Right cardiac atrium (tissue), 5 donors: ENCODE measurements at regions not wholly inside any gene's neighbourhood (a gene's known extent, or its start where the extent isn't known, plus 50 kb on each side); places are given as distances from the start of the nearest gene placed in this dataset.
"Not testable (repeated sequence)": the region's sequence is repeated elsewhere in the genome, so short reads cannot be mapped to it uniquely, and the experiment has no call there.

Experiments
- ATAC-seq, 2 donors: fragments of 200-7000 bp; cut with Tn5 transposase; one replicate each; pipeline versions ENCODE4 v1.8.0 to v1.9.1; 2020; ENCODE audit warnings: moderate library complexity in 2 of 2, mild to moderate bottlenecking in 1 of 2
- DNase-seq, 3 donors: peaks; one replicate each; pipeline ENCODE4 v3.0.0-alpha.2; 2020
- H3K27ac ChIP-seq: one replicate; pipeline ENCODE4 v1.5.1; 2013; ENCODE audit warnings: mild to moderate bottlenecking, low read length, control low read depth, moderate library complexity
- H3K27me3 ChIP-seq: one replicate; pipeline ENCODE4 v1.6.1; 2013; ENCODE audit not compliant: control insufficient read depth, insufficient read depth
- H3K4me1 ChIP-seq: one replicate; pipeline ENCODE4 v1.6.1; 2013; ENCODE audit warnings: low read length; ENCODE audit not compliant: control insufficient read depth, insufficient read depth
- H3K4me3 ChIP-seq: one replicate; pipeline ENCODE4 v1.5.1; 2013; ENCODE audit warnings: low read length, control low read depth
- H3K9me3 ChIP-seq: one replicate; pipeline ENCODE4 v1.6.1; 2013; ENCODE audit warnings: low read length; ENCODE audit not compliant: control insufficient read depth
- WGBS: extraction: QIAGEN DNeasy Blood & Tissue Kit; methylation state at CpG from one replicate; pipeline ENCODE4 v1.1.7; 2013; 5-methylcytosine and 5-hydroxymethylcytosine counted together
- intact Hi-C, 4 donors: fragments of 100-400 bp; cut with DNase I; formaldehyde crosslinking; loops; one replicate each; pipeline versions ENCODE4 v1.11.0 to v1.14.0; 2022 to 2023
- donor health status: healthy with polysubstance abuse.
- donor health status: DM: no; HTN: yes; CAD: no.
- donor health status: DM: no; HTN: no; CAD: no.
- donor health status: DM: no; HTN: yes; CAD: no; lungs with severe emphysema.
- donor health status: DM: yes; HTN: yes; CAD: no.

DNA sequence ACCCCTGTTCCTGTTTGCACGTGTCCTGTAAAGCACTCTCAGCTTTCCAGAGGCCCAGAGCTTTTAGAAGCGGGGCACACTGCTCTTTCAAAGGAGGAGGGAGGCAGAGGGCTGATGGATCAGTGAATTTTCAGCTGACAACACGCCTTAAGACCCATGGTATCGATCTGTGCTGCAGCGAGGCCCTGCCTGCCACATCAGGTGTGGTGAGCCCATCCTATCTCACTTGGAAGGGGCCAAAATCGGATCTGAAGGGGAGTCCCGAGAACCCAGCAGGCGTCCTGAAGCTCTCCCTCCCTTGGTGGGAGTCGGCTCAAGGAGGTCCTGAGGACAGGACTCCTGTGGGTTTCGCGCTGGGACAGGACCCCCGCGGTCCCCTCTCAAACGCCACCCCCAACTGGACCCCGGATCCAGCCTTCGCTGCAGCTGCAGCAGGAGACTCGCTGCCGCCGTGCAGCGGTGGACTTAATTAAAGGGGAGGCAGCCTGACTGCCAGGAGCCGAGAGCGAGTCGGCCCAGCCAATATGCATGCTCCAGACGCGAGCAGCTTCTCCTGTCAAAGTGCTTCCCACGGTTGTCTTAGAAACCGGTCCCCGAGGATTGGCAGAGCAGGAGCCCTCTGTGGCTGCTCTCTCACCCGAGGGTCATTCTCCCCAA is 580.0 kb upstream of the ZNF337 start:
- DNase-seq (peak in 1 of 3 donors; percentile 32), ATAC-seq (no peak)
- no peaks in the 10 kb centered on the region for H3K27me3 ChIP-seq
- intact Hi-C loops = no loop called here
- H3K4me1 ChIP-seq = no peaks in the 10 kb centered on the region
- WGBS = 21% methylated on average over 29 of the region's 29 CpGs
- H3K27ac ChIP-seq = no peak overlapping the region
- H3K4me3 ChIP-seq = no peak overlapping the region
- H3K9me3 ChIP-seq = no peaks in the 10 kb centered on the region

DNA sequence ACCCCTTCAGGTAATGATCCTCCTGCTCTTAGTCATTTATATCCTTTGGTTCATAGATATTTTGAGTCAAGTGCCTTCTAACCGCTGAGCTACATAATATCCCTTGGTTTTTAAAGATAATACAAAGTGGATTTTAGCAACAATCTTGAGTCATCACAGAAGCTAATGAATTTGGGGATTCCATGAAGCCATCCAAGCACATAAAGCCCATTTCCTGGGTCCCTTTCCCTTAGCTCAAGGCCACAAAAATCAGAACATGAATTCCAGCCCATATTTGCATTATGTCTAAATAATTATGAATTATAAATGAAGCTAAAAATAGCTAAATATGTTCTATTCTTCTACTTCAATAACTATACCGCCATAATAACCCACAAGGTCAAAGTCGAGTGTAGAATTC is 572.1 kb upstream of the ZNF337 start:
- H3K27ac ChIP-seq, DNase-seq, intact Hi-C loops, H3K4me3 ChIP-seq, H3K9me3 ChIP-seq, H3K27me3 ChIP-seq, ATAC-seq, H3K4me1 ChIP-seq: not testable (repeated sequence)
- WGBS = 75% methylated on average over 3 of the region's 3 CpGs

DNA sequence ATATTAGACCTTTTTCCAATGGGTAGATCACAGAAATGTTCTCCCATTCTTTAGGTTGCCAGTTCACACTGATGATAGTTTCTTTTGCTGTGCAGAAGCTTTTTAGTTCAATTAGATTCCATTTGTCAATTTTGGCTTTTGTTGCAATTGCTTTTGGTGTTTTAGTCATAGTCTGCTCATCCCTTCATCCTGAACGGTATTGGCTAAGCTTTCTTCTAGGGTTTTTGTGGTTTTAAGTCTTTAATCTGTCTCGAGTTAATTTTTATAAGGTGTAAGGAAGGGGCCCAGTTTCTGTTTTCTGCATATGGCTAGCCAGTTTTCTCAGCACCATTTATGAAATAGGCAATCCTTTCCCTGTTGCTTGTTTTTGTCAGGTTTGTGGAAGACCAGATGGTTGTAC is 564.3 kb upstream of the ZNF337 start:
- H3K27ac ChIP-seq, H3K9me3 ChIP-seq, ATAC-seq, H3K4me3 ChIP-seq, H3K27me3 ChIP-seq, DNase-seq, intact Hi-C loops, H3K4me1 ChIP-seq: not testable (repeated sequence)
- 57% methylated on average over 2 of the region's 2 CpGs for WGBS

DNA sequence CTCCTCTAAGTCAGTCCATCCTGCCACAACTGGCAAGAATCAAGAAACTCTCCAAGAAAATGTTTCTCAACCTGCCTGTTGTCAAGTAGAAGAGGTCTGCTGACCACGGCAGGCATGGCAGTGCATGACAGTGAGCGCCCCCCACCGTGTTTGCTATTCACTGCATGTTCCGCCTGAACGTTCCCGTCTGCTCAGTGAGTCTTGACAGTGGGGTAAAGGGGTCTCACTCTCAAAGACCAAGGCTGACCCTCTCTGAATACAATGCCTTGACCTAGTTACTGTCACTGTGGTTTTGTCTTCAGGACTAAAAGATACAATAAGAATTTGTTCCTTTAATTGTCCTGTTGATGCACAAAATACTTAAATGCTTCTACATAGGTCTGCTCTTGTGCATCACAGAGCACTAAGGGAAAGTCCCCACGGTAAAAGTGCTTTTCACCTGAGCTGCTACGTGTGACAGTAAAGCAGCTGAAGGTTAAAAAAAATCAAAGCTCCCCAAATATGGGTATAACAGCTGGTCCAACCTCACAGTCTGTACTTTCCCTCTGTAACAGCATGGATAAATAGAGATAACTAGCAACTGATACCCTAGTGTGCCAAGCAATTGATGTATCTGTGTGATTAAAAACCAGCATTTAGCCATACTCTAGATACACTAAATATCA is 555.8 kb upstream of the ZNF337 start:
- H3K27me3 ChIP-seq, ATAC-seq, H3K27ac ChIP-seq, intact Hi-C loops, H3K4me3 ChIP-seq, H3K9me3 ChIP-seq, DNase-seq, H3K4me1 ChIP-seq: not testable (repeated sequence)
- 58% methylated on average over 8 of the region's 8 CpGs for WGBS

DNA sequence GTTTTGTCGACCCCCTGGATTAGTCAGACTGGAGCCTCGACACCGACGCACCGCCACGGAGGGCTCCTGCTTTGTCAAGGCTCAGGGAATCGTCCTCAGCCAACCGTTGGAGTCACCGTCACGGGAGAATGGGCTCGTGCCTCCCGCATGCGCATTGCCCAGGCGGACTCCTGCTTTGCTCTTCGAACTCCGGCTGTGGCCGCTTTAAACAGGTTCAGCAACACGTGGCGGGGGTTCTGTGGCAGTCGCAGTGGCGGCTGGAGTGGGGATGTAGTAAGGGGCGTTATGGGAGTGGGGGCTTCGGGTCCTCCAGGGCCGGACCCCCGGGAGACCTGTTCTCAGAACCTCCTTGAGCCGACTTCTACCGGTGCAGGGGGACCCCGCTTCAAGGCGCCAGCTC is 554.7 kb upstream of the ZNF337 start:
- H3K27me3 ChIP-seq, H3K27ac ChIP-seq, ATAC-seq, intact Hi-C loops, H3K4me1 ChIP-seq, H3K4me3 ChIP-seq, H3K9me3 ChIP-seq: not testable (repeated sequence)
- DNase-seq = peak in 1 of 3 donors; percentile 47
- 89% methylated on average over 29 of the region's 29 CpGs for WGBS

DNA sequence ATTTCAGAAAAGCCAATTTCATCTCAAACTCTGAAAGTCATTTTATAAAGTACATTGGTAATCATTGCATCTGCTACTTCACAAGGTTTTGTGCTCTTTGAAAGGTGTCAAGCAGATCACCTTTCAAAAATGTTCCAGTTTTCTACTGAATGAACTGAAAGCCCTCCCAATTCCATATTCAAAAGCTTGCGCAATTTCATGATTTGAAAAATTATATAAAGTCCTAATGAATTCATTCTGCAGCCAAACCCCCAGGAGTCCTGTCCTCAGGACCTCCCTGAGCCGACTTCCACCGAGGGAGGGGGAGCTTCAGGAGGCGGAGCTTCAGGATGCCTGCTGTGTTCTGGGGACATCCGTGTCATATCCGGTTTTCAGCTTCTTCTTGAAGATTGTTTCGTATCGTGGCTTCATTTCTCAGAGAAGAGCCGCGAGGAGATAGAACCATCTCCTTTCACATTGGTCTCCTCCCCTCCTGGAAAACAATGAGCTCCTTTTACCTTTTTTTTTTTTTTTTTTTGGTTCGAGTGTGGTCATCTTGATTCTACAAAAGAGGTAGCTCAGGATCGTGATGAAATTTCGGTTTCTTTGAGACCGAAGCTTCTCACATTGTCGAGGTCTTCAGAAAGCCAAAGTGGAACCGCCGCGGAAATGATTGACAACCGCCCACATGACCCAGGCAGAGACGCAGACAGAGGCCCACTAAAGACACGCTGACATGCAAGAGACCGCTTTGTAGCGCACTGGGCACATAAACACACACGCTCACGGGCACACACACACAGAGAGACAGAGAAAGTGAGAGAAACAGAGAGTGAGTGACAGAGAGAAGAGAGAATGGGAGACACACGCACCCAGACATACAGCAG is 553.8 kb upstream of the ZNF337 start:
- ATAC-seq, DNase-seq, H3K4me3 ChIP-seq, H3K4me1 ChIP-seq, intact Hi-C loops, H3K9me3 ChIP-seq, H3K27ac ChIP-seq, H3K27me3 ChIP-seq: not testable (repeated sequence)
- WGBS = 89% methylated on average over 26 of the region's 26 CpGs

DNA sequence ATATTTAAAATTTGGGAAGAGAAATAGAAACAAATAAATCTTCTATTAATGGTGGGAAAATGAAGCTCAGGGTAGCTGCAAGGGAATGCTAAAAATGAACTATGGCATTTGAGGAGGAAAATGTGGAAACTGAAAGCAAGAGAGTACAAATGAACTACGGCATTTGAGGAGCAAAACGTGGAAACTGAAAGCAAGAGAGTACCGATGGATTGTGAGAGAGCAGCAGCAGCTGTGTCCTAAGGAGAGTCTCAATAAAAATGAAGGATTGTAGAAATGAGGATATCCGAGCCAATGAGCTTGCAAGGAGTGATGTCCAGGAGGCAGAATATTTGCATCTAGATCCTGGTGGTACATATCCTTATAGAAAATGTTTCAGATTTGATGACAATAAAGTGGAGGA is 547.1 kb upstream of the ZNF337 start:
- Histone ChIP-seq H3K9me3 (no peaks in the 10 kb centered on the region), H3K27ac (no peak overlapping the region), H3K27me3 (no peaks in the 10 kb centered on the region), H3K4me1 (no peaks in the 10 kb centered on the region), H3K4me3 (no peak overlapping the region)
- 74% methylated on average over 4 of the region's 4 CpGs for WGBS
- no peak for ATAC-seq
- no peak for DNase-seq
- intact Hi-C loops = no loop called here

DNA sequence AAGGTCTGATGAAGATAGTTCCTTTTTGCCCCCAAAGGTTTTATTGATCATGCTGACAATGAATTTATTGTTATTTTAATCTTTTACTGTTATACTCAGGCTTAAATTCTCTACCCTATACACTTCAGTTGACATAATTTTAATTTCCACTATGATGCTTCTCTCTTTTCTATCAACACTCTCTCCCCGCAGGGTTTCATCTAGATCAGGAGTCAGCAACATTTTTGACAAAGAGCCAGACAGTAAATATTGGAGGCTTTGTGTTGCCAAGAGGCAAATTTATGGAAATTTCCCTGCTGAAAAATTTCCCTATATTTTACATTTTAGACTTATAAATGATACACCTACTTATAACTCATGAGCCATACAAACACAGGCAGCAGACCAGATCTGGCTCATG is 524.0 kb upstream of the ZNF337 start:
- H3K27ac ChIP-seq, H3K27me3 ChIP-seq, H3K4me1 ChIP-seq, DNase-seq, ATAC-seq, H3K9me3 ChIP-seq, H3K4me3 ChIP-seq, intact Hi-C loops: not testable (repeated sequence)
- WGBS = 55% methylated on average over 1 of the region's 1 CpG

DNA sequence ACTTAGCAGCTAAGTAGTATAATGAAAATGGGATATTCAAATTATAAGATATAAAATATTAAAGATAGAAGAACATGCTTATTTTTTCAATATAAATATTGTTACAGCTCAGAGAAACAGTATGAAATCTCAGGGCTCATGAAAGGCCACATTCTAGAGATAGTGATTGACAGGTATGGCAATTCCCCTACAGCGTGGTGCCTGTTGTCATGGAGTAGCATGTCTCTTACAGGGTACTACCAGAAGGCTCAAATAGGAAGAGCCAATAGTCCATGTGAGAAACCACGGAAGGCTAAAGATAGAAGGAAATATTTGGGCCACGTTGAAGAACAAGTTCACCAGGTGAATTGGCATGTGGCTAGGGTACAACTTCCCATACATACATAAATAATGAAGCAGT is 522.9 kb upstream of the ZNF337 start:
- H3K4me1 ChIP-seq, ATAC-seq, intact Hi-C loops, H3K27me3 ChIP-seq, H3K4me3 ChIP-seq, H3K9me3 ChIP-seq, H3K27ac ChIP-seq: not testable (repeated sequence)
- peak in 1 of 3 donors; percentile 21 for DNase-seq
- WGBS = 66% methylated on average over 3 of the region's 3 CpGs

DNA sequence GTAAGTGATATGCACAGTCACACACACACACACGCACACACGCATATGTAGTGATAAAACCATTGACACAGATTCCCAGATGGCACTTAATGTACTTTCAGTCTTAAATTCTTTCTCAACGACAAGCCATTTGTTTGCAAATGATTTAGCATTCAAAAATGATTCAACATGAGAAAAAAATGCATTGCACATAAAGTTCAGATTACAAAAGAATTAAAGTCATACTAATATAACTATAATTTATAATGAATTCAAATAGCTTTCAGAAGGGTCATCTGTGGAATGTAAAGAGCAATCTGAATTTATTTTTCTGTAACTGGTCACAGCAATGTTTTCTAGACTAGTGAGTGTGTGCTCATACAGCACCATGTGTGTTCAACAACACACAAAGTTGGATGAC is 521.6 kb upstream of the ZNF337 start:
- no peak for ATAC-seq
- H3K9me3 ChIP-seq = no peaks in the 10 kb centered on the region
- DNase-seq = no peak
- H3K4me3 ChIP-seq = no peak overlapping the region
- WGBS = 60% methylated on average over 3 of the region's 3 CpGs
- H3K27ac ChIP-seq = no peak overlapping the region
- no peaks in the 10 kb centered on the region for H3K27me3 ChIP-seq
- H3K4me1 ChIP-seq = no peaks in the 10 kb centered on the region
- intact Hi-C loops = no loop called here

DNA sequence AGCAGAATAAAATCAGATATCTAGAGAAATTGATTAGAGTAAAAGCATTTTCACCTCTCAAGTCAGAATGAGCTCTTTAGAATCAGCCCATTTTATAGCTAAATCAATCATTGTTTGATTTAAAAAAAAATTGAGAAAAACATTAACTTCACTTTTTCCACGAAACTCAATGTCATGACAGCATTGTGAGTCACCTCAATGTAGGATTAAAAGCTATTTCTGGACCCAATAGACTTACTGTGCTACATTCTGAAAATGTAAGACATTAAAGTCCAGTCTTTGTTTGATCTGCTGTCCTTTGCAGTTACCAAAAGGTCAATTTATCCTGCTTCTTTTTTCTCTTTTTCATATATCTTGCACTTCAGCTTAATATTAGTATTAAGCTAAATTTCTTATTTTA is 519.4 kb upstream of the ZNF337 start:
- DNase-seq (no peak), ATAC-seq (no peak)
- Histone ChIP-seq H3K4me1 (no peaks in the 10 kb centered on the region), H3K27ac (no peak overlapping the region), H3K9me3 (no peaks in the 10 kb centered on the region), H3K4me3 (no peak overlapping the region), H3K27me3 (no peaks in the 10 kb centered on the region)
- intact Hi-C loops = no loop called here
- WGBS = 36% methylated on average over 1 of the region's 1 CpG
